Middle frontal gyrus (tissue), 1 donor: ENCODE measurements at regions not wholly inside any gene's neighbourhood (a gene's known extent, or its start where the extent isn't known, plus 50 kb on each side); places are given as distances from the start of the nearest gene placed in this dataset.
"Not testable (repeated sequence)": the region's sequence is repeated elsewhere in the genome, so short reads cannot be mapped to it uniquely, and the experiment has no call there.

Experiments used
- DNase-seq: peaks from one replicate; pipeline ENCODE4 v3.0.0-alpha.2; 2015; ENCODE audit warnings: low spot score; ENCODE audit errors: extremely low spot score

- no peak for DNase-seq
These were observed 223.7 kb upstream of the FAM78B start for GRCh38 chr1:166390366-166391033.

GRCh38 chr1:166391279-166392066, 224.7 kb upstream of the FAM78B start:
- DNase-seq, result no peak

GRCh38 chr1:166395729-166396128, 228.9 kb upstream of the FAM78B start:
- no peak for DNase-seq

- not testable (repeated sequence) for DNase-seq
These were observed 242.7 kb upstream of the FAM78B start for GRCh38 chr1:166409253-166410082.

GRCh38 chr1:166410083-166410385, 243.2 kb upstream of the FAM78B start:
- DNase-seq, result no peak

GRCh38 chr1:166416831-166417230, 250.0 kb upstream of the FAM78B start:
- not testable (repeated sequence) for DNase-seq

GRCh38 chr1:166418344-166418933, 251.6 kb upstream of the FAM78B start:
- DNase-seq, result no peak

- DNase-seq, result not testable (repeated sequence)
These were observed 255.8 kb upstream of the FAM78B start for GRCh38 chr1:166422586-166422985.

- DNase-seq, result no peak
These were observed 265.9 kb upstream of the FAM78B start for GRCh38 chr1:166432655-166433054.

- not testable (repeated sequence) for DNase-seq
These were observed 266.9 kb upstream of the FAM78B start for GRCh38 chr1:166433404-166434304.

- no peak for DNase-seq
These were observed 290.9 kb upstream of the FAM78B start for GRCh38 chr1:166457700-166458099.

GRCh38 chr1:166464333-166464732, 297.5 kb upstream of the FAM78B start:
- no peak for DNase-seq

GRCh38 chr1:166470014-166470413, 303.2 kb upstream of the FAM78B start:
- no peak for DNase-seq

- DNase-seq, result no peak
These were observed 303.6 kb upstream of the FAM78B start for GRCh38 chr1:166470441-166470840.

GRCh38 chr1:166471359-166471758, 304.6 kb upstream of the FAM78B start:
- DNase-seq, result no peak

- DNase-seq, result no peak
These were observed 312.3 kb upstream of the FAM78B start for GRCh38 chr1:166479052-166479631.

GRCh38 chr1:166484471-166484870, 317.7 kb upstream of the FAM78B start:
- no peak for DNase-seq

GRCh38 chr1:166484871-166485270, 318.1 kb upstream of the FAM78B start:
- DNase-seq, result no peak

- DNase-seq, result no peak
These were observed 318.8 kb upstream of the FAM78B start for GRCh38 chr1:166485620-166486019.

GRCh38 chr1:166488327-166488726, 321.5 kb upstream of the FAM78B start:
- no peak for DNase-seq

GRCh38 chr1:166489356-166489669, 322.5 kb upstream of the FAM78B start:
- no peak for DNase-seq
